ENCODE measurements at regions not wholly inside any gene's neighbourhood (a gene's known extent, or its start where the extent isn't known, plus 50 kb on each side); places are given as distances from the start of the nearest gene placed in this dataset.

- H3K9me2 ChIP-seq (ENCODE audit: low read depth, low read length): no peaks in the 10 kb centered on the region
- no peaks in the 10 kb centered on the region for H3K36me3 ChIP-seq (ENCODE audit: insufficient read depth, low read length)
- no peak overlapping the region for H3K4me2 ChIP-seq (ENCODE audit: low read length)
- no peaks in the 10 kb centered on the region for H3K79me2 ChIP-seq (ENCODE audit: insufficient read depth, low read length)
- H3K27me3 ChIP-seq (ENCODE audit: insufficient read depth, low read length): peaks cover 3% of the 10 kb centered on the region; the same call in 1 of the 2 replicates
- H3F3A ChIP-seq (ENCODE audit: insufficient read depth, low read length): no peaks in the 10 kb centered on the region
- H3K4me1 ChIP-seq (ENCODE audit: insufficient read depth, low read length, severe bottlenecking): no peaks in the 10 kb centered on the region
- TF ChIP-seq EZH2 (IDR thresholded peaks at IDR 0.05; ENCODE audit: borderline replicate concordance, low read length): no peak
- H3K4me3 ChIP-seq (ENCODE audit: low read depth, low read length, poor library complexity, severe bottlenecking): no peak overlapping the region
- H2AFZ ChIP-seq (ENCODE audit: low read length): no peak overlapping the region
- no peaks in the 10 kb centered on the region for H4K20me1 ChIP-seq (ENCODE audit: insufficient read depth, low read length)
- H3K27ac ChIP-seq (ENCODE audit: low read depth, low read length, poor library complexity, severe bottlenecking): no peak overlapping the region
- H3K9ac ChIP-seq (ENCODE audit: low read length): no peak overlapping the region
- H3K9me3 ChIP-seq (ENCODE audit: low read length): no peaks in the 10 kb centered on the region
These were observed 266.9 kb upstream of the IGF1R start for GRCh38 chr15:98381446-98381845.

DNA sequence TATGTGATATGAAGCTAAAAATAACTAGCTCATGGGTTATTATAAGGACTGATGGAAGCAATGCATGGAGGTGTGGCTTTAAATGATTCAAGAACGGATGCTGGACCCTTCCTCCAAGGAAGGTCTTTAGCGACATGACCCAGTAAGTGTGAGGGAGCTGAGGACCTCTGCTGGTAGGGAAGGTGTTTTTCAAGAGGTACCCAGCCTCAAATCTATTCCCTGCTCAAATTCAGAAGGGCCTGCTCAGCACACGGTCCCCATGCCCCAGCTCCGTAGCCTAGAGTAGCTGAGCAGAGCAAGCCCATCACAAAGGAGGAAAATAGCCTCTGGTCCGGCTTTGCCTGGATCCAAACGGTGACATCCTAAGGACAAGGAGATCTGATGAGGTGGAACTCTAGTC, 266.2 kb upstream of the IGF1R start:
- Histone ChIP-seq H3K4me1 (ENCODE audit: insufficient read depth, low read length, severe bottlenecking) (no peaks in the 10 kb centered on the region), H3K79me2 (ENCODE audit: insufficient read depth, low read length) (no peaks in the 10 kb centered on the region), H3F3A (ENCODE audit: insufficient read depth, low read length) (no peaks in the 10 kb centered on the region), H2AFZ (ENCODE audit: low read length) (no peak overlapping the region), H3K9me3 (ENCODE audit: low read length) (no peaks in the 10 kb centered on the region), H3K27ac (ENCODE audit: low read depth, low read length, poor library complexity, severe bottlenecking) (no peak overlapping the region), H3K4me3 (ENCODE audit: low read depth, low read length, poor library complexity, severe bottlenecking) (no peak overlapping the region), H3K27me3 (ENCODE audit: insufficient read depth, low read length) (peaks cover 6% of the 10 kb centered on the region; the same call in 1 of the 2 replicates), H3K9me2 (ENCODE audit: low read depth, low read length) (no peaks in the 10 kb centered on the region), H3K9ac (ENCODE audit: low read length) (no peak overlapping the region), H4K20me1 (ENCODE audit: insufficient read depth, low read length) (no peaks in the 10 kb centered on the region), H3K4me2 (ENCODE audit: low read length) (no peak overlapping the region), H3K36me3 (ENCODE audit: insufficient read depth, low read length) (no peaks in the 10 kb centered on the region)
- TF ChIP-seq, protein P1, sequence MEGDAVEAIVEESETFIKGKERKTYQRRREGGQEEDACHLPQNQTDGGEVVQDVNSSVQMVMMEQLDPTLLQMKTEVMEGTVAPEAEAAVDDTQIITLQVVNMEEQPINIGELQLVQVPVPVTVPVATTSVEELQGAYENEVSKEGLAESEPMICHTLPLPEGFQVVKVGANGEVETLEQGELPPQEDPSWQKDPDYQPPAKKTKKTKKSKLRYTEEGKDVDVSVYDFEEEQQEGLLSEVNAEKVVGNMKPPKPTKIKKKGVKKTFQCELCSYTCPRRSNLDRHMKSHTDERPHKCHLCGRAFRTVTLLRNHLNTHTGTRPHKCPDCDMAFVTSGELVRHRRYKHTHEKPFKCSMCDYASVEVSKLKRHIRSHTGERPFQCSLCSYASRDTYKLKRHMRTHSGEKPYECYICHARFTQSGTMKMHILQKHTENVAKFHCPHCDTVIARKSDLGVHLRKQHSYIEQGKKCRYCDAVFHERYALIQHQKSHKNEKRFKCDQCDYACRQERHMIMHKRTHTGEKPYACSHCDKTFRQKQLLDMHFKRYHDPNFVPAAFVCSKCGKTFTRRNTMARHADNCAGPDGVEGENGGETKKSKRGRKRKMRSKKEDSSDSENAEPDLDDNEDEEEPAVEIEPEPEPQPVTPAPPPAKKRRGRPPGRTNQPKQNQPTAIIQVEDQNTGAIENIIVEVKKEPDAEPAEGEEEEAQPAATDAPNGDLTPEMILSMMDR (IDR thresholded peaks at IDR 0.05; ENCODE audit: low read length): peak; percentile 28; the same call in 1 of the 2 replicates
- no peak for TF ChIP-seq EZH2 (IDR thresholded peaks at IDR 0.05; ENCODE audit: borderline replicate concordance, low read length)

GRCh38 chr15:98383571-98383970, 264.8 kb upstream of the IGF1R start:
- Histone ChIP-seq H3K9me3 (ENCODE audit: low read length) (no peaks in the 10 kb centered on the region), H3K4me3 (ENCODE audit: low read depth, low read length, poor library complexity, severe bottlenecking) (no peak overlapping the region), H3K27ac (ENCODE audit: low read depth, low read length, poor library complexity, severe bottlenecking) (no peak overlapping the region)

More at GRCh38 chr15:98383571-98383970, 264.8 kb upstream of the IGF1R start:
- H3K79me2 ChIP-seq (ENCODE audit: insufficient read depth, low read length): no peaks in the 10 kb centered on the region
- H4K20me1 ChIP-seq (ENCODE audit: insufficient read depth, low read length): no peaks in the 10 kb centered on the region
- TF ChIP-seq, protein P1 (IDR thresholded peaks at IDR 0.05; ENCODE audit: low read length): no peak
- no peak for TF ChIP-seq EZH2 (IDR thresholded peaks at IDR 0.05; ENCODE audit: borderline replicate concordance, low read length)
- H3K36me3 ChIP-seq (ENCODE audit: insufficient read depth, low read length): no peaks in the 10 kb centered on the region
- no peak overlapping the region for H3K9ac ChIP-seq (ENCODE audit: low read length)
- no peak overlapping the region for H2AFZ ChIP-seq (ENCODE audit: low read length)
- no peaks in the 10 kb centered on the region for H3F3A ChIP-seq (ENCODE audit: insufficient read depth, low read length)
- no peak overlapping the region for H3K4me2 ChIP-seq (ENCODE audit: low read length)
- no peaks in the 10 kb centered on the region for H3K9me2 ChIP-seq (ENCODE audit: low read depth, low read length)
- no peaks in the 10 kb centered on the region for H3K4me1 ChIP-seq (ENCODE audit: insufficient read depth, low read length, severe bottlenecking)
- peaks cover 6% of the 10 kb centered on the region; the same call in 1 of the 2 replicates for H3K27me3 ChIP-seq (ENCODE audit: insufficient read depth, low read length)
